NCI-H128 (cell line): ENCODE measurements at regions not wholly inside any gene's neighbourhood (a gene's known extent, or its start where the extent isn't known, plus 50 kb on each side); places are given as distances from the start of the nearest gene placed in this dataset.

ENCODE experiments used
- DNase-seq: peaks from one replicate; lab custom pipeline; 2025; ENCODE audit not compliant: unreplicated experiment; lab: John Stamatoyannopoulos, UW

DNA sequence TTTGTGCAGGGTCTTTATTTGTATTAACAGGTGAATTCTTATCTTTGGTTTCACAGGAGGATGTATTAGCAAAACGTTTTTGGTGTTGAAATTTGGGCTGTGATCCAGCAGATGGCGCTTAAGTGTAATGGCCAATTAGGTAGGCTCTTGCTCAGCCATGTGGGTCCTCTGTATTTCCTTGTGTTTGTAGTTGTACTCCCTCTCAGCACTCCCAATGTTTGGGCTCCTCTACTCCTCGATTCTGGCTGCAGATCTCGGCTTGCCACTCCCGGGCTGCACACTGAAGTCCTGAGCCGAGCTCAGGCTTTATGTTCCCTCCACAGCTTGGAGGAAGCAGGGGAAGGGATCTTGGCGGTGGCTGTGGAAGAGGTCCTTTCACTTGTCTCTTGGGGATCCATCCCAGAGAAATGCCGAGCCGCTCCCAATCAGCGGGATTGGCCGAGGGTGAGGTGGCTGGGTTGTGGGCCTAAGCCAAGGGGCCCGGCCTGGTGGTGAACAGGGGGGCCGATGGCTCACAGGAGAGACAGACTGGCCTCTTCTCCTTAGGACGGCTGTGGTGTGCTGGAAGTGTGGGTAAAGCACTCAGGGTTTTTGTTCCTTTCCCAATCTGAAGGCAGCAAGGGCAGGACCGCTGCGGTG, 133.7 kb downstream of the AEBP2 start:
- no peak for DNase-seq

GRCh38 chr12:19573866-19574265, 134.6 kb downstream of the AEBP2 start:
- no peak for DNase-seq

GRCh38 chr12:19574601-19575000, 135.3 kb downstream of the AEBP2 start:
- DNase-seq = no peak

GRCh38 chr12:19575337-19576243, 136.3 kb downstream of the AEBP2 start:
- DNase-seq = peak; percentile 86

DNA sequence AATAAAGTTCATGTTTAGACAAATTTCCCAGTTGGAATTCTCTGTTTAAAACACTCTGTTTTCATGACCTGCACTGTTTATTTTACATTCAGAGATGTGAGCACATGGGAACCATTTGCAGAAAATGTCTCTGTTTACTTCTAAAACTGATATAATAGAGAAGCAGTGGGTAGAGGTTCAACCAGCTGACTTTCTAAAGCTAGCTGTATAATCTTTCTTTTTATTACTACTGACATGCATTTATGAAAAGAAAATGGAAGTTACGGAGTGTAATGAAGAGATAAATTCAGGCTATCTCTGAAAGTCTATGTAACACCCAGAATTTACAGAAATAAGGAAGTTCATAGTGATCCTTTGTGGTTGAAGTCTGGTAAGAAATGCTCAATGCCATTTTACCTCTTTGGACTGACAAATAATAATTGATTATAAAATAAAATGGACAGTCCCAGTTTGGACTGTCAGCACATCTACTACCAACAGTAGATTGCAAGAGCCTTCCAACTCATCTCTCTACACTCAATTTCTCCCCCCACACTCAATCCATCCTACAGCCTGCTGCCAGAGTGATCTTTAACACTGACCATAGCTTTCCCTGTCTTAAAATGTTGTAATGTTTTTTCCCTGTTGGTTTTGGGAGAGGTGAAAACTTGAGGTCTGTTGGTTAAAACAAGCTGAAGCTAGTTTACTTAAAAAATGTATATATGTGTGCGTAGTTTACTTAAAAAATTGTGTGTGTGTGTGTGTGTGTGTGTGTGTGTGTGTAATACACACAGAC, 137.4 kb downstream of the AEBP2 start:
- DNase-seq = no peak

DNA sequence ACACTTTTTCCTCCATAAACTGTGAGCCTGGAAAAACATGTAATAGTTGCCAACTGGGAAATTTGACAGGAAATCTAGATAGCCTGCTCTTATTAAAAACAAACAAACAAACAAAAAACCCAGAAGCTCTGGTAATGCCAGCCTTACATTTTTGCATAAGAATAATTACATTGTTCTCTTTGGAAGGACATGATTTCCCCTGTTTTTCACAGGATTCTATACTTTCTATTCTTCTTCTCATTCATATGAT, 137.9 kb downstream of the AEBP2 start:
- DNase-seq = no peak

DNA sequence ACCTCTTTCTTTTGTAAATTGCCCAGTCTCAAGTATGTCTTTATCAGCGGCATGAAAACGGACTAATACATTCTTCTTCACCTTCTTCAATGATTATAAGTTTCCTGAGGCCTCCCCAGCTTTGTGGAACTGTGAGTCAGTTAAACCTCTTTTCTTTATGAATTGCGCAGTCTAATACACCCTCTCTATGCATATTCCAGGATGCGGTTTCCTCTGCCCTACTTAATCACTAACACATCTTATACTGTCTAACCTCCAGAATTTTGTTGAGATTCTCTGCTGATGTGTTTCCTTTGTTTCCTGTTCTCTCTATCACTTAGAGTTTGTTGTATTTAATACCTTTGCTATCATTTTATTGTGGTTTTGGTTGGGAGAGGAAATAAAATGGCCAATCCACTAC, 145.4 kb downstream of the AEBP2 start:
- DNase-seq = no peak

GRCh38 chr12:19588951-19589350, 149.7 kb downstream of the AEBP2 start:
- DNase-seq = no peak

DNA sequence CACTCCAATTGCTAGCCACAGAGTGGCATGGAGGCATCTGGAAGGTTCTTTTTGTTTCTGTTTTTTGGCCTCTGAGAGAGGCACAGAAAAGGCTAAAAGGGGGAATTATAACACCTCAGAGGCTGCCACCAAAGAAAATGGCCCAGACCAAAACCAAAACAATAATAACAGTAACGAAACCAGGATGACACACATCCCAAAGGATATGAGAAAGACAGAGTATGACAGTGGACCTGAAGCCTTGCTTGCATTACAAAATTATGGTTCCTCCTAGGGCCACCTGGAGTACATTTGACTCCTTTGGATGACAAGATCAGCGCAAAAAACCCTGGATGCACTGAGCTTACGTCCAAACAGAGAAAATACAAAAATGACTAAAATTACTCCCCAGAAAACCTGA, 152.7 kb downstream of the AEBP2 start:
- DNase-seq = no peak

DNA sequence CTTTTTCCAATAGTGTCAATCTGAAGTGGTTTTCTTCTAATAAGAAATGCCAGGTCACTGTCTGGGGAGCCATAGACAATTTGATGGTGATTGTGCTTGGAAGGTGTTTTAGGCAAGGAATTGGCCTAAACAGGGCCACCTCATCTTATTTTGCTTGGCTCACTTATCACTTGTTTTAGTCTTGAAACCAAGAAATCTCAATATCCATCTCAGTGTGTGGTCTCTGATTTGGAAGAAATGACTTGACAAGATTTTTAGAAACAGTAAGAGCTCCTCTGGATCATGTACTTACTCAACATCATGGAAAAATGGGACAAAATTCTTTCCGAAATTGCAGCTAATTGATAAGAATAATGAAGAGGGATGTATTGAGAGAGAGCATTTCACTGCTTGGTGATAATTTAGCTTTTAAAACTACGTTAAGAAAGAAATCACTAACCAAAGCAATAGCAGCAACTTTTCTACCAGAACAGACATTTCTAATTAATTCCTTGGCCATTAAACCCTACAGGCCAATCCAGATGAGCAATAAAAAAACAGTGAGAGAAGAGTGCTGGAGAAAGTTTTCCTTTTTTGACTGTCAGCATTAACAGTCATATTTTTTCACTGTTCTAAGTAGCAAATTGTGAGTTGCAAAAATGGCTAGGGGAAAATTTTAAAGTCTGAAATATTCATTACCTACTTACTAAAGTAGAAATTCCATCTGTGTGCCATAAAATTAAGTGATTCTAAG, 157.3 kb downstream of the AEBP2 start:
- DNase-seq = no peak

DNA sequence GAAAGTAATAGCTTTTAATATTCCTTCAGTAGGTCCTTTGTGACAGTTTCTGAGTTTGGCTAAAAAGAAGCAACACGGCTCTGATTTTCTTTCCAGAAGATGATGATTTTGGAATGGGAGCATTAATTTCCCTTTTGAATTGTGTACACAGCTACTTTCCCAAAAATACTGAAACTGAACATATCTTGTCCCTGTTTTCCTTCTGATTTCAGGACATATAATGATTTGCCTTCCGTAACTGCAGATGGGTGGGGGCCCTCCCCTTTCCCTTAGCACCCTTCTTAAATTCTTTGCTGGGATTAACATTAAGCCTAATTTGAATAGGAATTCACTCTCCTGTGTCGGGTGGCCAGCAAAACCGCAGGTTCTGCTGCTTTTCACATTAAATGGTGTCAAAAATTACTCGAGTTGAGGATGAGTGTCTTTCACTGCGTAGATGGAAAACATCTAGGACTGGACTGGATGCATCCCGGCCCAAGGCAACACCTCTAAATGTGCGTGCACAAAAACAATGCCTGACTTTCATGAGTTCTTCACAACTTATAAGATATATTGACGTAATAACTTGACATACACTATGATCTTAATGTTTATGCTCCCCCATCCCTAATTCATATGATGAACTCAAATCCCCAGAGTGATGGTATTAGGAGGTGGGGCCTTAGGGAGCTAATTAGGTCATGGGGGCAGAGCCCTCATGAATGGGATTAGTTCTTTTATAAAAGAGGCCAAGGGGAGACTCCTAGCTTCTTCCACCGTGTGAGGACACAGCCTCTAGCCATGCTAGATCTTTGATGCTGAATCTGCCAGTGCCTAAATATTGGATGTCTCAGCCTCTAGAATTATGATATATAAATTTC, 158.1 kb downstream of the AEBP2 start:
- DNase-seq = no peak

- no peak for DNase-seq
Measured at GRCh38 chr12:19605720-19606119, 166.4 kb downstream of the AEBP2 start.

DNA sequence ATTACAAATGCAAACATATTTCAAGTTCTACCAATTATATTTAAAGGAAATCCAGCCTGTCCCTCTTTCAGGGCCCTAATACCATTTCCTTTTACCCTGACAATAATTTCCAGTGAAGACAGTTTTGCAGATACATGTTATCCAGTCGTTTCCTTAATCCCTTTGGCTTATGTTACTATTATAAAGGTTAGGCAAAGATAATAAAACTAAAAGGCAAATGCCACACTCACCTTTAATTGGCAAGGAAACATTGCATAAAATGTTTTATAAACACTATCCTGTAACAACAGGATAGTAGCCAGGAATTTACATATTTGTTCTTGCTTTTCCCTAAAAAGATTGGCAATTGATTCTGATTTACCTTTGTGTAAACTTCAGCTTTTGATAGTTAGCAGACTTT, 168.7 kb downstream of the AEBP2 start:
- DNase-seq = no peak

- no peak for DNase-seq
Measured at GRCh38 chr12:19613051-19613535, 173.8 kb downstream of the AEBP2 start.

GRCh38 chr12:19614601-19615383, 175.5 kb downstream of the AEBP2 start:
- DNase-seq = no peak

DNA sequence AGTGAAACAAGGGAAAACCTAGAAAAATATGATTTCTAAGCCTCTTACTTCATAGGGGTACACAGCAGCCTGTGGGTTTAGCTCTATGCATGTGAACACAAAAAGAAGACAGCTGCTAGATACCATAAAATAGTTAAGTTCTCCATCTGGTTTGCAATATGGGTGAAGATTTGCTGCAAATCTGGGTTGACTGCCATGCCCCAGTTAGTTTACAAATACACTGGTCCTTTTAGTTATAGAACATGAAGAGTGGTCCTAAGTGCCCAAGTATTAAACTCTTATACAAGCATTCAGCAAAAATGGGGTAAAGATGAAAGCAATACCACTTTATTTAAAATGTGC, 176.1 kb downstream of the AEBP2 start:
- no peak for DNase-seq

DNA sequence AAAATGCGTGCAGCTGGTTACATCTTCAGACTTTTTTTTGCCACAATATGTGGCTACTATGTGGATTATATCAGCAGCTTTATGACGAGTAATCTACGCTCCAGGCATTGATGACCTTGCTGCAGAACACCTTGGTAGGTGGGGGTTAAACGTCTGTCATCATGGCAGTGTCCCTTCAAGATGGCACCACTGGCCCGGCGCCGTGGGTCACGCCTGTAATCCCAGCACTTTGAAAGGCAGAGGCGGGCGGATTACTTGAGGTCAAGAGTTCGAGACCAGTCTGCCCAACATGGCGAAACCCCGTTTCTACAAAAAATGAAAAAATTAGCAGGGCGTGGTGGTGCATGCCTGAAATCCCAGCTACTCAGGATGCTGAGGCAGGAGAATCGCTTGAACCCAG, 177.5 kb downstream of the AEBP2 start:
- DNase-seq = no peak

DNA sequence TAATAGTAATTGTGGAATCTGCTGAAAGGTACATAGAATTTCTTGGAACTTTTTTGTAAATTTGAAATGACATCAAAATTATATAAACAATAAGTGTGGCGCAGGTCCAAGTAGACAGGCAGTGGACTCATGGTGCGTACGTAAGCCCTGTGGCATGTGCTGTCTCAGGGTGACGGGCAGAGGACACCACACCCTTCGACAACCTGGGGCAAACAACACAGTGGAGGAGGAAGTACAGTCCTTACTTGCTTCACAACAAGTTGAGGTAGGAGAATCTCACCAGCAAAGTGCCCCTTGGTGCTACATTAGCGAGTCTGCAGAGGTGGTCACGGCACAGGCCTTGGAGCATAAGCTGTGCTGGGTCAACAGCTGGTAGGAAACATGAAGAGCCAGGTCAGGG, 180.9 kb downstream of the AEBP2 start:
- no peak for DNase-seq

GRCh38 chr12:19623751-19624399, 184.6 kb downstream of the AEBP2 start:
- DNase-seq = no peak
